Keratinocyte (primary cell): ENCODE measurements at regions not wholly inside any gene's neighbourhood (a gene's known extent, or its start where the extent isn't known, plus 50 kb on each side); places are given as distances from the start of the nearest gene placed in this dataset.

ENCODE experiments used
- EZH2 ChIP-seq: IDR thresholded peaks from one replicate; pipeline ENCODE4 v1.6.1; 2012; ENCODE audit warnings: inconsistent platforms, mild to moderate bottlenecking, low read length, moderate library complexity
- TF ChIP-seq, protein P1 (sequence below), 3 experiments: IDR thresholded peaks in 1 of 3; conservative IDR thresholded peaks in 1 of 3; optimal IDR thresholded peaks in 1 of 3; 2 replicates in 2 of 3; 3 replicates in 1 of 3; pipeline versions ENCODE3 to v1.5.1; 2011; ENCODE audit warnings: low read length in 3 of 3, mild to moderate bottlenecking in 3 of 3, moderate library complexity in 2 of 3, control low read depth in 1 of 3, inconsistent platforms in 1 of 3; ENCODE audit not compliant: insufficient read depth in 2 of 3; ENCODE audit errors: extremely low read depth in 1 of 3

DNA sequence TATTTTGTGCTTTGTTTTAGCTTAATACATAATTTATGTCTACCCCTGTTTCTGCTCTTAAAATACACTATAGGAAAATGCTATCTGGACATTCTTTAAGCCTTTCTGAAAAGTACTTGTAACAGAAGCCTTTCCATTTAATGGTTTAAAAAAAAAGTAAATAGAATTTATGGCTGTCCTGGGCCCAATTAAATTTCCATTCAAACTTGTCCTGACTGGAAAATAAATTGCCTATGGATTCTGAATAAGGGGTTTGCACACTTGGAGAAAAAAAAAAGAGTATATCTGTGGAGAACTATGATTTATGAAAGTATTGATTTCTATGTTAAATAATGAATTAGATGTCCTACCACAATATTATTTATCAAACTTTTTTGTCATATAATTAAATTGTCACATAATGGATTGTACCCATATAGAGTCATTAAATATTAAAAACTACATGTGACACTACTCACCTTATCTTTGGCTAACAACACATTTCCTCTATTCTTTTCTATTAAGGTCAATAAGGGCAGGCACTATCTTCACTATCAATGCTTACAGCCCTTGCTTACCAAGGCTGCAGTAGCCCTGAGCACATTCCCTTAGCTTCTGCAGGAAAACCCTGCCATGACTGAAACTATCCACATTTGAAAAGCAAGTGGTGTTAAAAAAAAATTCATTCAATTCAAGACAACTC is 396.1 kb upstream of the ROBO2 start:
- TF ChIP-seq, protein P1, sequence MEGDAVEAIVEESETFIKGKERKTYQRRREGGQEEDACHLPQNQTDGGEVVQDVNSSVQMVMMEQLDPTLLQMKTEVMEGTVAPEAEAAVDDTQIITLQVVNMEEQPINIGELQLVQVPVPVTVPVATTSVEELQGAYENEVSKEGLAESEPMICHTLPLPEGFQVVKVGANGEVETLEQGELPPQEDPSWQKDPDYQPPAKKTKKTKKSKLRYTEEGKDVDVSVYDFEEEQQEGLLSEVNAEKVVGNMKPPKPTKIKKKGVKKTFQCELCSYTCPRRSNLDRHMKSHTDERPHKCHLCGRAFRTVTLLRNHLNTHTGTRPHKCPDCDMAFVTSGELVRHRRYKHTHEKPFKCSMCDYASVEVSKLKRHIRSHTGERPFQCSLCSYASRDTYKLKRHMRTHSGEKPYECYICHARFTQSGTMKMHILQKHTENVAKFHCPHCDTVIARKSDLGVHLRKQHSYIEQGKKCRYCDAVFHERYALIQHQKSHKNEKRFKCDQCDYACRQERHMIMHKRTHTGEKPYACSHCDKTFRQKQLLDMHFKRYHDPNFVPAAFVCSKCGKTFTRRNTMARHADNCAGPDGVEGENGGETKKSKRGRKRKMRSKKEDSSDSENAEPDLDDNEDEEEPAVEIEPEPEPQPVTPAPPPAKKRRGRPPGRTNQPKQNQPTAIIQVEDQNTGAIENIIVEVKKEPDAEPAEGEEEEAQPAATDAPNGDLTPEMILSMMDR (optimal IDR thresholded peaks at IDR 0.05 in 1 of 3, IDR thresholded peaks at IDR 0.05 in 1 of 3, conservative IDR thresholded peaks at IDR 0.05 in 1 of 3; ENCODE audit: extremely low read depth in 1 of 3, insufficient read depth in 2 of 3, low read length in 3 of 3) = no peak
- TF ChIP-seq EZH2 = no peak
